Retinal pigment epithelial cell (primary cell): ENCODE measurements at regions not wholly inside any gene's neighbourhood (a gene's known extent, or its start where the extent isn't known, plus 50 kb on each side); places are given as distances from the start of the nearest gene placed in this dataset.

Experiments
- DNase-seq: peaks from one replicate; pipeline ENCODE4 v3.0.0-alpha.2; 2010; ENCODE audit warnings: low read depth
- H3K4me3 ChIP-seq: 2 replicates; pipeline ENCODE4 v1.5.1; 2011; ENCODE audit warnings: mild to moderate bottlenecking, low read length, control low read depth, moderate library complexity
- CTCF ChIP-seq: conservative IDR thresholded peaks from 2 replicates; pipeline ENCODE4 v1.5.1; 2011; ENCODE audit warnings: low read depth, low read length, control low read depth, inconsistent platforms

DNA sequence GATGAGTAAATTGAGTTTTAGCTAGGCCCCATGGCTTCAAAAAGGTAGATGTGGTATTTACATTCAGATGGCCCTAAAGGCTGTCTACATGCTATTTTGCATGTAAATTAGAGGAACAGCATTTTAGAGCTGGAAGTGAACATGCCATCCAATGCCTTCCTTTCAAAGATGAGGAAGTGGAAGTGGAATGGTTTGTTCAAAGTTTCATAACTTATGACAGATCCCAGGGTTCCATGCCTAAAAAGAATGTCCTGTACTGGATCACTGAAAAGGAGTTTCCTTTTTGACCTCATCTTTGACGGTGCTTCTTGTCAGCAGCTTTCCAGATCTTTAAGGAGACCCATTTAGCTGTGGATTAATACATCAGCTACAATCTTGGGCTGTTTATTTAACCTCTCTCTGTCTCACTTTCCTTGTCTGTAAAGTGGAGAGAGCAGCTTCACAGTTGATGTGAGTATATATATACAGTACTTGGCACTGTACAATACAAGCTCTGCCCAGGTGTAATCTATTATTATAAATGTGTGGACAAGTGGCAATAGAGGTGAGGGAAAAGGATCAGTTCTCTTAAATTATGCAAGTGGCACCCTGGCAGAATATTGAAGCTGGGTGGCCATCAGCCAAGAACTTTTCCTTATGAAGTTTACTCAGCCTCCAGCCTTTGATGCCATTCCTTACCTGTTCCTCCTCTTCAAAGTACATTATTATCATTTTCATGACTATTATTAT is 68.7 kb upstream of the GOLGA8B start:
- DNase-seq: no peak
- TF ChIP-seq CTCF: no peak
- H3K4me3 ChIP-seq: no peak overlapping the region

GRCh38 chr15:34650177-34650576 is 66.7 kb upstream of the GOLGA8B start:
- no peak for TF ChIP-seq CTCF
- no peak overlapping the region for H3K4me3 ChIP-seq
- peak; percentile 13 for DNase-seq

DNA sequence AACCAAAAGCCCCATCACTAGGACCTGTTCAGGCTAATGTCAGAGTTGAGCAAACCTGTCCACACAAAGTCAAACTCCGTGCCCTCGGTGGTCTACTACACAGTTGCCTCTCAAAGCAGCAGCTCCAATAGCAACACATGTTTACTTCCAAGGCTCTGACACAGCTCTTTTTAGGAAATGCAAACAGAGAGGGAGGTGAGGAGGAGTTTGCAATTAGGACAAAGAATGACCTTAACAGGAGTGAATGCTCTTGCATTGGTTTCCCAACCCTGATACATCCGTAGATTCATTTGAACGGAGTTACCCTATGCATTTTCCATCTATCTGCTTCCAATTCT is 64.8 kb upstream of the GOLGA8B start:
- H3K4me3 ChIP-seq: no peak overlapping the region
- DNase-seq: no peak
- TF ChIP-seq CTCF: no peak

DNA sequence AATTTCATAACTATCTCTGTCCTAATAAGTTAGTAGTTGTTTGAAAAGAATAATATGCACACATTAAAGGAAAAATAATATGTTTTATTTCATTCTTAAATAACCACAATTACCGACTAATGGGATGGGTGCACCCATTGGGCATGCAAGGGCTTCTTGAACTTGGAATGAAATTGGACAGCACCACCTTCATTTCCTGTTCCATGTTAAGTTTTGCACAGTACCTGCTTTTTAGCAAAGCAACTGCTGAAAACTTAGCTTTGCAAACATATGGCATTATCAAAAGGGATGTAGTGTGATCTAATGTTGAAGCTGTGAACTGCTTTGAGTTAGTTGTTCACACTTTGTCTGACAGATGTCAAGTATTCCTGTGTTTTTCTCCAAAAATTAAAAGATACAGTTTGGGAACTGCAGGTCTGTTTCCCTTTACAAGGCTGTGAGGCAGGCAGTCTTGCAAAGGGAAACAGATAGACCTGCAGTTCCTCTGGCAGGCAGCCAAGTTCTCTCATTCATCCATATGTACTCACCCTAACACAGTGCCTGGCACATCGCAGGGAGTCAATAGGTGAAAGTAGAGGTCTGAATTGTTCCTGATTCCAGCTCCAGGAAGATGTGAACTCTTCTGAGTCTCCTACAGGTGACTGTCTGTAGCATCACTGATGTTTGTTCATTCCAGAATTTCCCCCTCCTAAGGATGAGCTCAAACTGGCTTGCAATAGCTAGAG is 64.3 kb upstream of the GOLGA8B start:
- no peak overlapping the region for H3K4me3 ChIP-seq
- no peak for TF ChIP-seq CTCF
- DNase-seq: no peak

DNA sequence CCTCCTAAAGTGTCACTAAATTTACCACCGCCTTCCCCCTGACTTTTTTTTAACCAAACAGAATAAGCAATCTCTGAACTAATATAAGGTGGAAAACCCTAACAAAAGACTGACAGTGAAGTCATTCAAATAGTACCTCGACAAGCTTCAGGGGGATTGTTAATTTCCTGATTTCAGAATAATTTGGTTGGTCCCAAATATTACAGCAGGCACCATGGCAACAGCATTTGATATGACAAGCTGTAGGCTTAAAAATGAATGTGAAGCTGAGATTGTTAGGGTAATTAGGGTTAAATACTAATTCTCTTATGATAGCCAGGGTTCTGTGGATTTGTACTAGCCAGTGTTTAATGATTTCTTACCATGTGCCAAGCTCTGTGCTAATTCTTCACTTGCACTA is 63.5 kb upstream of the GOLGA8B start:
- no peak for TF ChIP-seq CTCF
- H3K4me3 ChIP-seq: no peak overlapping the region

GRCh38 chr15:34644851-34645250 is 61.4 kb upstream of the GOLGA8B start:
- TF ChIP-seq CTCF: no peak
- no peak for DNase-seq
- H3K4me3 ChIP-seq: no peak overlapping the region

More for the DNA sequence above, 63.5 kb upstream of the GOLGA8B start:
- DNase-seq: no peak

DNA sequence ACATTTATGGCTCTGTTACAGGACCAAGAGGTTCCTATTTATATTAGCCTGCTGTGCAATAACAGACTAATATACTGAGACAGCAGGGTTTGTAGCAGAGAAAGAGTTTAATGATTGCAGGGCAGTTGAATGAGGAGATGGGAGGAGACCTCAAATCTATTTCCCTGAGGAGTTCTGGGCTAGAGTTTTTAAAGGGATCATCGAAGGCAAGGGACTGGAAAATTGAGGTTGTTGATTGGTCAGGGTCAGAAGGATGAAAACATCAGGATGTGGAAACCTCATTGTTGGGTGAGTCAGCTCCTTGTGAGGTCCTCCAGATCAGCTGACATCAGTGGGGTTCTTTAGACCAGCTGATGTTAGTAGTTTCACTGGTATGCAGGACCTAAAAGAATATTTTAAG is 60.6 kb upstream of the GOLGA8B start:
- DNase-seq: peak; percentile 66
- H3K4me3 ChIP-seq: no peak overlapping the region
- no peak for TF ChIP-seq CTCF
